GM12873 (cell line): ENCODE measurements at regions not wholly inside any gene's neighbourhood (a gene's known extent, or its start where the extent isn't known, plus 50 kb on each side); places are given as distances from the start of the nearest gene placed in this dataset.

ENCODE experiments used
- CTCF ChIP-seq: IDR thresholded peaks from 2 replicates; pipeline ENCODE4 v1.5.1; 2012; ENCODE audit warnings: low read depth, mild to moderate bottlenecking, moderate library complexity, low read length, control low read depth; ENCODE audit not compliant: insufficient read depth; ENCODE audit errors: missing control alignments

- no peak for TF ChIP-seq CTCF
Measured at GRCh38 chr2:195199864-195200263, 457.2 kb upstream of the SLC39A10 start.

- TF ChIP-seq CTCF: no peak
Measured at GRCh38 chr2:195181059-195181705, 475.8 kb upstream of the SLC39A10 start.

- TF ChIP-seq CTCF: no peak
Measured at GRCh38 chr2:195168369-195168768, 488.7 kb upstream of the SLC39A10 start.

GRCh38 chr2:195164930-195165329 lies 492.1 kb upstream of the SLC39A10 start:
- no peak for TF ChIP-seq CTCF

- TF ChIP-seq CTCF: no peak
Measured at GRCh38 chr2:195162918-195163317, 494.1 kb upstream of the SLC39A10 start.

- TF ChIP-seq CTCF: no peak
Measured at GRCh38 chr2:195162194-195162593, 494.8 kb upstream of the SLC39A10 start.

GRCh38 chr2:195160963-195161362 lies 496.1 kb upstream of the SLC39A10 start:
- no peak for TF ChIP-seq CTCF
